GM18951 (cell line): ENCODE measurements at regions not wholly inside any gene's neighbourhood (a gene's known extent, or its start where the extent isn't known, plus 50 kb on each side); places are given as distances from the start of the nearest gene placed in this dataset.

Experiments
- POLR2A ChIP-seq: IDR thresholded peaks from 4 replicates; pipeline ENCODE4 v1.6.1; 2011; ENCODE audit warnings: mild to moderate bottlenecking; ENCODE audit not compliant: insufficient read length, insufficient read depth; ENCODE audit errors: extremely low read depth
- in situ Hi-C: fragments of 300-500 bp; cut with MboI; formaldehyde crosslinking; loops from one replicate; pipeline ENCODE4 v1.12.0; 2022; ENCODE audit warnings: low sequenced_read_pairs, mixed read lengths, inconsistent platforms; ENCODE audit not compliant: unreplicated experiment

DNA sequence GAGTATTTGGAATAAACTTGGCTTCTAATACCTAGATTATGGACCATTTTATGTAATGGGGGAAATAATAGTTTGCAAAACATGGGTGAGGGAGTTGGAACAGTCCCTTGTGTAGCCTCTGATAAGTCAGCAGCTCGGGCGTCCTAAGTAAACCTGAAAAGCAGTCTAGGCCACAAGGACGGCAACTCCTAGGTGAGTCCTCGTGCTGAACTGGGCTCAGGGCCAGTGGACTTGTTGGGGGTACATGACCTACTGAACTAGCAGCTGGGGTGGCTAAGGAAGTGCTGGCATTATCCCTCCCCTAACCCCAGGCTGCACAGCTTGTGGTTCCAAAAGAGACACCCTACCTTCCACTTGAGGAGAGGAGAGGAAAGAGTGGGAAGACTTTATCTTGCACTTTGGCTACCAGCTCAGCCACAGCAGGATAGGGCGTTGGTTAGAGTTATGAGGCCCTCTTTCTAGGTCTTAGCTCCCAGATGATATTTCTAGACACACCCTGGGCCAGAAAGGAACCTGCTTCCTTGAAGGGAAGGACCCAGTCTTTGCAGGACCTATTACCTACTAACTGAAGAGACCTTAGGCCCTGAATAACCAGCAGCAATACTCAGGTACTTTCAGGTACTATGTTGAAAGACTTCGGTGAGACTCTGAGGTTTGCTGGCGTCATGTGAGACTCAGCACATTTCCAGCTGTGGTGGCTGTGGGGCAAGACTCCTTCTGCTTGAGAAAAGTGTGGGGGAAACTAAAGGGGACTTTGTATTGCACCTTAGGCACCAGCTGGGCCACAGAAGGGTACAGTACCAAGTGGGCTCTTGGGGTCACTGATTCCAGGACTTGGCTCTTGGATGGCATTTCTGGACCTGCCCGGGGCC lies 71.0 kb downstream of the AQP4 start:
- no peak for TF ChIP-seq POLR2A
- in situ Hi-C loops = no loop called here

DNA sequence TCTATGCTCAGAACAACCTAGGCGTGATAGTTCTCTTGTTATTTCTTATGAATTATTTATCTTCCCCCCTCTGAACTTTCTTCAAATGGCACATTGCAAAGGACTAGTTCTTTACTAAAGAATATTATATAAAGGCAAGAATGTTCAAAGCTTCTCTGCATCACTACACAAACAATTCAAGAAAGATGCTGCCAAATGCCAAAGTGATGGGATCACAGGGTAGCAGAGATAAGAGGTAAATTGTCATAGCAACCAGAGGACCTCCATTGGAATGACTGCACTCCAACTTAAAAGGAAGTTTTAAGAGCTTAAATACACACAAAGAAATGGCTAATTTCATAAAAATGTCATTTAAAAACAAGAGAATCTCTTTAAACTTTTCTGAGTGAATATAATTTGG lies 72.8 kb downstream of the AQP4 start:
- in situ Hi-C loops = no loop called here
- no peak for TF ChIP-seq POLR2A

DNA sequence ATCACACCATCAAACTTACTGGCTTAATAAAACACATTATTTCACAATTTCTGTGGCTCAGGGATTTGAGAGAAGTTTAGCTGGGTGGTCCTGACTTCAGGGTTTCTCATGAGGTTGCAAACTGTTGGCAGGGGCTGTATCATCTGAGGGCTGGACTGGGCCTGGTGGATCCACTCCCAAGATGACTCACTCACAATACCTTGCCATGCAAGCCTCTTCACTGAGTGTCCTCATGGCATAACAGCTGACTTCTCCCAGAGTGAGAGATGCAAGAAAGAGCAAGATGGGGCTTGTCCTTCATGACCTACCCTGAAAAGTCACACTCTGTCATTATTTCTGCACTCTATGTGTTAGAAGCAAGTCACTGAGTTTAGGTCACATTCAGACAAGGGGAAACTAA lies 73.8 kb downstream of the AQP4 start:
- TF ChIP-seq POLR2A = no peak
- in situ Hi-C loops = no loop called here

DNA sequence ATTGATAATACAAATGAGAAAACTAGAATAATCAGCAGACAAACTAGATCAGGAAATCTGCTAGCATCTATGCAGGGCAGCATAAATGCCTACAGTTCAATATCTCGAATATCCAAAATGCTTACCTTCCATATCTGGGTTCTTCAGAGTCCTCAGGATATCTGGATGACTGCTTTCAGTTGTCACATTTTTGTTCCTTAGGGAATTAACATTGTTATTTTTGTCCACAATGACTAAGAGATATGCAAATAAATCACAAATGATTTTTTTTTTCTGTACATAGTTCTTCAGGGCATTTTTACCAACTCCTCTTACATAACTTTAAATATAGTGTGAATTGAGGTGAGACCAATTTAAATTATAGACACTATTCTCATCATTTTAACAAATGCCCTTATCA lies 80.9 kb downstream of the AQP4 start:
- TF ChIP-seq POLR2A = no peak
- in situ Hi-C loops = no loop called here

DNA sequence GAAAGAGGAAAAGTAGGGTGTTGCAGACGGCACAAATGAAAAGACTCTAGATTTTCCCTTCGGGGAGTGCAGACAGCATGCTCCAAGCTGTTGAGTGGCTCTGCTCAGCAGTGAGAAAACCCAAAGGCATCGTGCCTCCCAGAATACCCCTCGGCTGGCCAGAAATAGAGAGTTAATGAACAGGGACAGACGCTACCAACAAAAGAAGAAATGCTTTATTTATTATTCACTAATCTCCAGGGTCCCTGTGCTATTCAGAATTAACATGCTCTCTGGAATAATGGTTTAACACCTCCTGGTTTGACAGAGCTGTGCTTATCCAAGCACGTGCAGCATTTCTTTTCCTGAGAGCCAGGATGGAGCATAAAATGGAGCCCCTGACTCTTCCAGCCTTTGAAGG lies 82.3 kb downstream of the AQP4 start:
- TF ChIP-seq POLR2A = no peak
- in situ Hi-C loops = no loop called here

DNA sequence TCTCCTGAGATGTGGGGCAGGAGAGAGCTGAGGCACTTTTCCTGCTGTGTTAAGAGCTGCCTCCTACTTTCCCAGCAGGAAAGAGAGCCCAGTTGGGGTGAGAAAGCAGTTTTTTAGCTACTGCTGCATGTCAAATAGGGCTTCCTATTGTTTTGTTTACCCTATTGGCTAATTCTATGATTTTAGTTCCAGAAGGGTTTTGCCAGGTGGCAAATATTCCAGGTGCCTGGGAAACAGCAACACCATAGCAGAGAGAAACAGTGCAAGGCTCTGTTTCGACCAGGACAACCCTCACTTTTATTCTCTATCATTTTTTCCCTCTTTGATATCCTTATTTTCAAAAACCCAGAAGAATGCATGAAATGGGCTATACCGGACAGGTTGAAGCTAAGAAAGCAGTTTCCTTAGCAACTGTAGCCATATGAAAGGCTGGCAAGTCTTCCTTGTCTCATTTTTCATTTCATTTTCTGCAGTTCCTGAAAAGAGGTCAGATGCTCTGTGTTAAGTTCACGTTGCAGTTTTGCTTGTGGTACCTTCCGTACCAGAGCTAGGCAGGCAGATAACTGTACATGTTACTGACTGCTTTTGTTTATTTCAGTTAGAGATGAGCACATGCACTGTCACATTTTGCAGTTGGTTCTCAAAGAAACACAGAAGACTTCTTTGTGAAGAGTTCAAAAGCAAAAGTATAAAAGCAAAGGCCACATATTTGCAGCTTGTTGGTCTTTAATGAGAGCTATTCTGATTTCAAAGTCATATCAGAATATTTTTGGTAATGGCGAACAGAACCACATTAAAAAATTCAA lies 84.8 kb downstream of the AQP4 start:
- TF ChIP-seq POLR2A = no peak
- in situ Hi-C loops = no loop called here

DNA sequence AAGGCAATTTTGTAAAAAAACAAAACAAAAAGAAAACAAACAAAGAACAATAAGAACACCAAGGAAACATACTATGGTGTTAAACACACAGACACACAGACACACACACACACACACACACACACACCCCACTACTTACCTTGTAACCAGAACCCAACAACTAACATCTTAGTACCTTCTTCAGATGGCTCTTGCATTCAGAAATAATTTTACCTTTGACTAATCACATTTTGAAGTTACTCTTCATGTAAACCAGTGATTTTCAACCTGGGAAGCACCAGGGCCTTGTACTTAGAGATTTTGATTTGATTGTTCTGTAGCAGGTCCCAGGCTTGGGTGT lies 87.5 kb downstream of the AQP4 start:
- no peak for TF ChIP-seq POLR2A
- in situ Hi-C loops = no loop called here

DNA sequence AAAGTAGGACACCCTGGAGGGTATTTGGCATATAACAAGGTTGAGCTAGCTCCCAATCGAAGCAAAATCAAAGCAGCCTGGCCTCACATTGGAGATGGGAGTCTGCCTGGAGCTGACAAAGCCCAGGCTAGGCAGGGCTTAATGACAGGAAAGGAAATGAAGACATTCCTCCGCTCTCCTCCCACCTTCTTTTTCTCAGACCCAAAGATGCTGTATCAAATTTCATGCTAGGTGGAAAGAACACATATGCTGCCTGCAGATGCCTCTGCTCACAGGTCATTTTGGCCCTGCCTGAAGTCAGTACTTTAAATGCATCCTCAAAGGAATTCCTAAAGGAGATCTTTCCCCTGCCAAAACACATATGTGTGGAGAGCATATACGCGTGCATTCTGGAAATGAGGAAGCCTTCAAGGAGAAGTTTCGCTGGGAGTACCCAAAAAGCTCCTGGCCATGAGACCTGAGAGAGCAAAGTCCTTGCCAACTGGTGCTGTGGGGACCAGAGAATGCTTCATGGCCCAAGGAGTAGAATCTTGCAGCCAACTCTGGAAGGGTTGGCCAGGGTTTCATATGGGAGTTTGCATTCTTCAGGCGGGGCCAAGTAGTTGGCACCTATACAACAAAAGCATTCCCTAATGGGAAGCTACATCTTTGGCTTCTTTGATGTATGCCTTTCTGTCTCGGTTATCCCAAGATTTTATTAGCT lies 88.0 kb downstream of the AQP4 start:
- TF ChIP-seq POLR2A = no peak
- in situ Hi-C loops = no loop called here

DNA sequence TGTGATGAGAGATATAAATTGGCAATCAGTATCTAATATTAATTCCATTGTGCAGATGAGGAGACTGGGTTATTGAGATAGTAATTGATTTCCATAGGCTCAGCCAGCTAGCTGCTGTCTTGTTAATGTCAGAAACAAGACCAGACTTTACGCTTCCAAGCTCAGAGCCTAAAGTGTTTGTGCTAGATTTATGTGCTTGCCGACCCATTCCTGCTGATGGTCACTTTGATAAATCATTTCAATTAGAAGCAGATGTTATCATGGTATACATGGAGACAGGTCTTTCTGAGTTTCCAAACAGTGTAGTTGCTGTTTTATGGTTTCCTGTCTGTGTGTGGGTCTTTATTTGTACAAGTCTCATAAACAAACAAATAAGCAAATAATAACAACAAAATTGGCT lies 92.8 kb downstream of the AQP4 start:
- in situ Hi-C loops = no loop called here
- TF ChIP-seq POLR2A = no peak

DNA sequence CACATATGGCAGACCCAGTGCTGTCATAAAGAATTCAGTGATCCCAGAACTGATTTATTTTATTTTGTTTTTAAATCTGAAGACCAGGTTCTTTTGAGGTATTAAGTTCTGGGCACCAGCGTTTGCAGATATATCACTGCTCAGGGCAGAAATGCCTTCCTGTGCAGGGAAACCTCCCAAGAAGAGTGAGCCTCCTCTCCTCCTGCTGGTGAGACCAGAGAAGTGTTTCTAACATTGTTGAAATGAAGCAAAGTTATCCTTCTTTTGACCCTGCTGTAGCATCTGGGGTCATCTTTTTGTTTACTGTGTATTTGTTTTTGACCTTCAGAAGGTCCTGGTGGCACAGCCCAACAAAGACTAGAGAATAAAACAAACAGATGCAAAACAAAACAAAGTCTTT lies 94.0 kb downstream of the AQP4 start:
- TF ChIP-seq POLR2A = no peak
- in situ Hi-C loops = no loop called here

DNA sequence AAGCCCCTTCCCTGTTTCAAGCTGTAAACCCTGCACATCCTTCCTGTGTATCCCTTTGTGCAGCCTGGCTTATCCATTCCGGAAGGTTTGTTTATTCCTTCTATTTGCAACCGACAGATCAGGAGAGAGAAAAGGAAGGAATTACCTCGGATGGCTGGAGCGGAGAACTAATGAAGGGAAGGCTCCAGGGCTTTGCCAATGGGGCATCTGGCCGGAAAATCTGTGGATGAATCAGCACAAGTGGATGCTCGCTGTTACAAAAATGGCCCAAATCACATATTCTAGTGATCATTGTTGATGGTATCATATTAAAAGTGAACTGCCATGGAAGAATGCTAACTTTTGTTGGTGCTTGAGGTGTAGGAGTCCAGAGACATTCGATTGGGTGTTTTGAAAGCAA lies 97.1 kb downstream of the AQP4 start:
- no peak for TF ChIP-seq POLR2A
- in situ Hi-C loops = no loop called here

DNA sequence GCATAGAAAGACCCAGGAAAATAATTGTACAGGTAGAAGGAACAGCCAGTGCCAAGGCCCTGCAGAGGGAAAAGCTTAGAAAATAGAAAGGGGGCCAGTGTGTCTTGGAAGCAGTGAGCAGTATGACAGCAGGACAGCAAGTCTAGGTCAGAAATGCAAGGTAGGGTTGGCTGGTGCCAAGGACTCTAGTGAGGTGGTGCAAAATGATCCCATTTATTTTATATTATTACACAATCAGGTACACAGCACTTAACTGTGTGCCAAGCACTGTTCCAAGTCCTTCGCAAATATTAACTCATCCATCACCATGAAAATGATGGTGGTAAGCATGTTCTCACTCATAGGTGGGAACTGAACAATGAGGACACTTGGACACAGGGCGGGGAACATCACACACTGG lies 100.0 kb downstream of the AQP4 start:
- in situ Hi-C loops = no loop called here
- TF ChIP-seq POLR2A = no peak

DNA sequence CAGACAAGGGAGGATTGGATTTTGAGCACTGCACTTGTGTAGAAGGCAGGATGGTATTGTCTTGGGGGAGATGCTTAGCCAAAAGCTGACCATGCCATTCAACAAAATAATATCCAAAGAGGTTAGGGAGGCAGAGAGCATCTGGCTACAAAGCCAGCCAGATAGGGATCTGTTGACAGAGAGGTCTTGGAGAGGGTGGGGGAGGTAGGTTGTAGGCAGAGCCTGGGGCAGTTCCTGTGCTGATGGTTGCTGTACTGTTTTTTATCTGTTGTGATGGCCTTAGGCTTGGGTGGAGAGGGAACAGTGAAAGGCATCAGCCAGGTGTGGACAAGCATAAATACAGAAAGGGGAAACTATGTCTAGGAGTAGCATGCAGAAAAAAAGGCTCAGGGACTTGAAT lies 100.9 kb downstream of the AQP4 start:
- TF ChIP-seq POLR2A = no peak
- in situ Hi-C loops = no loop called here

DNA sequence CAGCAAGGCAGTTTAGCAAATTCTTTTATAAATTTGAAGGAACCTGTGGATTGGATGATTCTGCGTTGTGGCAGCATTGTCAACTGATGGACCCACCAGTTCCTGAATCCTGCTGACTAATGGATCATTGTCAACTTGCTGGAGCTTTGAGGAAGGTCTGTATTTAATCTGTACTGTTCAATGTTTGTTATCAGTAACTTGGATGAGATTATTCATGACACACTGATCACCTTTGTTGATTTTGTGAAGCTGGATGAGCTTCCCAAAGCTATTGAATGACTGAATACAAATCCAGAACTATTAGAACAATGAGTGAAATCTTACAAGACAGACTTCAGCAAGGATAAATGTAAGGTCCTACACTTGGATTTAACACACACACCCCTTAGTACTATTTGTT lies 101.3 kb downstream of the AQP4 start:
- in situ Hi-C loops = no loop called here
- TF ChIP-seq POLR2A = no peak
